DMS53 treated with DMSO at 0.1 percent for 48 hours (cell line): ENCODE measurements at regions not wholly inside any gene's neighbourhood (a gene's known extent, or its start where the extent isn't known, plus 50 kb on each side); places are given as distances from the start of the nearest gene placed in this dataset.
"Not testable (repeated sequence)": the region's sequence is repeated elsewhere in the genome, so short reads cannot be mapped to it uniquely, and the experiment has no call there.

Experiments
- DNase-seq: peaks from one replicate; lab custom pipeline; 2025; ENCODE audit not compliant: unreplicated experiment; lab: John Stamatoyannopoulos, UW

DNA sequence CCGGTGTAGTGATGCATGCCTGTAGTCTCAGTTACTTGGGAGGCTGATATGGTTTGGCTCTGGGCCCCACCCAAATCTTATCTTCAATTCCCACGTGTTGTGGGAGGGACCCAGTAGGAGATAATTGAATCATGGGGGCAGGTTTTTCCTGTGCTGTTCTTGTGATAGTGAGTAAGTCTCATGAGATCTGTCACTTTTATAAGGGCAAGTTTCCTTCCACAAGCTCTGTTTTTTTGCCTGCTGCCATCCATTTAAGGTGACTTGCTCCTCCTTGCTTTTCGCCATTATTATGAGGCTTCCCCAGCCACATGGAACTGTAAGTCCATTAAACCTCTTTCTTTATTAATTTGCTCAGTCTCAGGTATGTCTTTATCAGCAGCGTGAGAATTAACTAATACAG, 566.7 kb upstream of the NECTIN3 start:
- DNase-seq: no peak

DNA sequence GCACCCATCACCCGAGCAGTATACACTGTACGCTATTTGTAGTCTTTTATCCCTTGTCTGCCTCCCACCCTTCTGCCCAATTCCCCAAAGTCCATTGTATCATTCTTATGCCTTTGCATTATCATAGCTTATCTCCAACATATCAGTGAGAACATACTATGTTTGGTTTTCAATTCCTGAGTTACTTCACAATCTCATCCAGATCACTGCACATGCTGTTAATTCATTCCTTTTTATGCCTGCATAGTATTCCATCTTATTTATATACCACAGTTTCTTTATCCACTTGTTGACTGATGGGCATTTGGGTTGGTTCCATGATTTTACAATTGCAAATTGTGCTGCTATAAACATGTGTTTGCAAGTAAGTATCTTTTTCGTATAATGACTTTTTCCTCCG, 564.7 kb upstream of the NECTIN3 start:
- DNase-seq: no peak

DNA sequence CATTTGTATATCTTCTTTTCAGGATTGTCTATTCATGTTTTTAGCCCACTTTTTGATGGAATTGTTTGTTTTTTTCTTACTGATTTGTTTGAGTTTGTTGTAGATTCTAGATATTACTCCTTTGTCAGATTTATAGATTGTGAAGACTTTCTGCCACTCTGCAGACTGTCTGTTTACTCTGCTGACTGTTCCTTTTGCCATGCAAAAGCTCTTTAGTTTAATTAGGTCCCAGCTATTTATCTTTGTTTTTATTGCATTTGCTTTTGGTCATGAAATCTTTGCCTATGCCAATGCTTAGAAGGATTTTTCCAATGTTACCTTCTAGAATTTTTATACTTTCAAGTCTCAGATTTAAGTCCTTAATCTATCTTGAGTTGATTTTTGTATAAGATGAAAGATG, 564.0 kb upstream of the NECTIN3 start:
- DNase-seq: not testable (repeated sequence)

DNA sequence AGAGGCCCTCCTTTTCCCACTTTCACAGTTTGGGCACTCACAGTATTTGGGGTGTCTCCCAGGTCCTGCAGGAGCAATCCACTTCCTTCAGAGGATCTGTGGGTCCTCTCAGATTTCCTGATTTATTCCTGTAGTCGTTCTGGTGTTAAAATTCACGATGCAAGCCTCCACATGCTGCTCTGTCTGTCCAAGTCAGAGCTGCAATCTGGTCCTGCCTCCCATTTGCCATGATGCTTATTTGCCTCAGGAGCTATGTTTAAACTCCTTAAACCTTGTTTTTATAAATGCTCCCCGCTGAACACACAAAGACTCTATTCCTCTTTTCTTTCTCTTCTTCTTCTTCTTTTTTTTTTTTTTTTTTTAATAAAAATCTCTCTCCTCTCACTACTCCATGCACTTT, 558.7 kb upstream of the NECTIN3 start:
- no peak for DNase-seq

DNA sequence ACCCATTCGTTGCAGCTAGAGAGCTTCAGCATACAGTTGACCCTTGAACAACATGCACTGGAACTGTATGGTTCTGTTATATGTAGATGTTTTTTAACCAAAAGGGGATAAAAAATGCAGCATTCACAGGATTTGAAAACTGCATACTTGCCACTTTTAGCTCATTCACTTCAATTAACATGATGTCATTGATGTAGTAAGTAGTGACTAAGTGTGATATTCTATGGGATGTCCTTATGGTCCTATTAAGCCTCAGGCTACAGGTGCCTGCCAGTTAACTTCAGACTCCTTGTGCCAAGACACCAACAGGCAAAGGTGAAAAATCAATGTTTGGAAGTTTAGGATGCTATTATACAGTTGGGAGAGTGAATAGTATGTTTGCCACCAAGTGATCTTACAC, 553.6 kb upstream of the NECTIN3 start:
- no peak for DNase-seq

DNA sequence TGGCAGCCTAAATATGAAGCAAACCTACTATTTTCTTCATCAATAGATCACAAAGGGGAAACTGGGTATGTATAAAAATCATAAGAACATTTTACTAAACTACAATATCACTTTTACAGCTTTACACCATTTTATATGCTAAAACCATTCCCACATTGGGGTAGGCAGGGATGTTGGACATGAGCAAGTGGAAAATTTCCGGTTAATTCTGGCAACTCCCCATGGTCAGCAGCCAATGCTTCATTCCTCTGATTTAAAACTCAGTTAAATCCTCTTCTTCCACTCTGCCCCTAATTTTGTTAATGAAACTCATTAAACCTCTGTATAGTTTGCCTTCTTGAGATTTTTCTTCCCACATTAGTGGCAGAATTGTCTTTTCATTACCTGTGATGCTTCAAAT, 552.5 kb upstream of the NECTIN3 start:
- DNase-seq: no peak

DNA sequence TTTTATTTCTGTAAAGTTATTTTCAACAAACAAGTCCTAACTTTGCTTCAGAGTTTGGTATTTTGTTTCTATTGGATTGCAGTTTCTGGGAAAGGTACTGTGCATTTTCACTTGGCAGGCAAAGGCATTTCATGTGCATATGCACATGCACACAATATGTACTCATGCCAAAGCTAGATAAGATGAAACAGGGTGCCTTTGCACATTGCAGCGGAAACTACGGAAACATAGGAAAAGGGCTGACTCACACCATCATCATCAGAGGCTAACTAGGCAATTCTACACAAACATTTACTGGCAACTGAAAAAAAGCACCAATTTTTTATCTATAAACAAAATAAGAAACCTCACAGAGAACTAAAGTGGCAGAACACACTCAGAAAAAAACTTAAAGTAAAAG, 550.6 kb upstream of the NECTIN3 start:
- no peak for DNase-seq

DNA sequence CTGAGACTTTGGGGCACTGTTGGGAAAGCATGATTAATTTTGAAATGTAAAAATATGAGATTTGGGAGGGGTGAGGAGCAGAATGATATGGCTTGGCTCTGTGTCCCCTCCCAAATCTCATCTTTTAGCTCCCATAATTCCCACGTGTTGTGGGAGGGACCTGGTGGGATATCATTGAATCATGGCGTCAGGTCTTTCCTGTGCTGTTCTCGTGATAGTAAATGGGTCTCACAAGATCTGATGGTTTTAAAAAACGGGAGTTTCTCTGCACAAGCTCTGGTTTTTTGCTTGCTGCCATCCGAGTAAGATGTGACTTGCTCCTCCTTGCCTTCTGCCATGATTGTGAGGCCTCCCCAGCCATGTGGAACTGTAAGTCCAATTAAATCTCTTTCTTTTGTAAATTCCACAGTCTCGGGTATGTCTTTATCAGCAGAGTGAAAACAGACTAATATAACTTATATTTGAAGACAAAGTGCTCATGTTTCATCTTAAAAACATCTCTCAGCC, 546.0 kb upstream of the NECTIN3 start:
- DNase-seq: not testable (repeated sequence)

DNA sequence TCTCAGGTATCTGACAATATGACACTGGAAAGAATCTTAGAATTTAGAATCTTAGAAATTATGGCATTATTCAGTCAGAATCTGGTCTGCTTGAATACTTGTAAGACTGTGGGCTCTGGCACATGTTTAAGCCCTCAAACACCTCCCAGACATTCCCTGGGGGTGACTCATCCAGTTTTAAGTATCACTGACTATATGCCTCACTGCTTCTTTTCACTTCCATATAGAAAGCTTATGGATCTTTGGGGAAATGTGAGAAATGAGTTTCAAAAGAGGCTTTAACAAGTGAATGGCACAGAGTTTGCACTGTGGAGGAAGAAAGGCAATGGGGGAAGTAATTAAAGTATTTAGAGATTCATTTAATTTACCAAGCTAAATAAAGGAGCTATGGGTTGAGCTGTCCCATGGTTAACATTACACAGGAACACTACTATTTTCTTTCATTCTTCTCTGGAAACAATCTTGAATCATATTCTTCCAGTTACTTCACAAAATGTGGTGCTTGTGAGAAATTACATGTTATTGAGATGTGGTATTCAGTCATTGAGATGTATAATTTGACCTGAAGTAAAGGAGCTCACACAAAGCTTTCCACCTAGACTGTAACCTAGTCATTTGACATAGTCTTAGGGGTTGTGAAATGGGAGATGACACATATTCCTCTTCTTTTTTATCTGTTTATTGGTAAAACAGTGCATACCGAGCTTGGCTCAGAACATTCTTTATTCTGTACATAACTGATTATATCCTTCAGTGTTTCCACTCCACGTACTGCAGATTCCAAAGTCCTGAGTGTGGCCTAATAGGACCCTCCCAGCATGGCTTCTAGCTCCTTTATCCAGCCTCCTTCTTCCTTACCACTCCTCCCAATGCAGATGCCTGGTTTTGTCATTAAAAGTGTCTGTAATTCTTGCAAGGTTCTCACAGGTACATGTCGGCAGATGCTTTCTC, 544.6 kb upstream of the NECTIN3 start:
- DNase-seq: peak; percentile 4

DNA sequence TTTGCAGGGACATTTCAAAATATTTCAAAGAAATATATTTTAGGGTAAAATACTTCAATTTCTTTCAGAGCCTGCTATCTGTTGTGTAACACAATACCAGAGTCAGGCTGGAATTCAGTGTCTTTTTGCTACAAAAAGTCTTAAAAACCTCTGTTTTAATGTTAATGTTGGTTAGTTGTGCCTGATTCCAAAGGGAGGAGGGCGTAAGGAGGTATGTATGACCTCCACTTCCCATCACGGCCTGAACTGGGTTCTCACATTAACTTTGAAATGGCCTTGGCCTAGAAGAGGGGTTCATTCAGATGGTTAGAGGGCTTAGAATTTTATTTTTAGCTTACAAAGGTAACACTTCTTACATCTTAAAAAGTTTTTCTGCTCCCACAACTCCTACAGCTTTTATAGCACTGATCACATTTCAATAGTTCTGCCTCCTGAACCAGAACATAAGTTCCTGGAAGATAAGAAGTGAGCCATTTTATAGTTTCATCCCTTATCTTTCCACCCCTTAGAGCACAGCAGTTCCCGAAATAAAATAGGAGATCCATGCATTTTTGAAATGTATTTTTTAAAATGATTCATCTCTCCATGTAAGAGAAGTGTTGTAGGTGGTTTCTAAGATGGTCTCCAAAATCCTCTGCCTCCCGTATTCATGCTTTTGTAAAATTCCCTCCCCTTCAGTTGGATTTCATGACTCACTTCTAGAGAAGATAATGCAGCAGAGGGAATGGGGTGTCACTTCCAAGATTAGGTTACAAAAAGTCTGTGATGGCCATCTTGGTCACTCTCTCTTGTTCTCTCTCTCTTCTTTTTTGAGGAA, 543.1 kb upstream of the NECTIN3 start:
- DNase-seq: no peak

DNA sequence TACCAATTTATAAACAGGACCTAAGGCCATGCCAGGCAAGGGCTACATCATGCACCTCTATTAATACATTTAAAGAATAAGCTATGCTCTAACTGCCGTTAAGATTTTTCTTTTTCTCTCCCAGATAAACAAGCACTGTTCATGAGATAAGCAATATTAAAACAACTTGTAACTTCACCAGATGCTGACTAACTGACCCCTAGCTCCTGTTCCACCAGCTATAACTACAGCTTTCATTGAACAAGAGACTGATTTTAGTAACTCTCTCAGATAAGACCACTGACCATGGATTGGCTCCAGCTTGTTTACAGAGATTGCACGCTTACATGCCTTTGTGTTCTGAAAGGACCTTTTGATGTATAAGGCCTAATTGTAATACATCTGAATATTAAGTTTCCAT, 540.7 kb upstream of the NECTIN3 start:
- DNase-seq: no peak

DNA sequence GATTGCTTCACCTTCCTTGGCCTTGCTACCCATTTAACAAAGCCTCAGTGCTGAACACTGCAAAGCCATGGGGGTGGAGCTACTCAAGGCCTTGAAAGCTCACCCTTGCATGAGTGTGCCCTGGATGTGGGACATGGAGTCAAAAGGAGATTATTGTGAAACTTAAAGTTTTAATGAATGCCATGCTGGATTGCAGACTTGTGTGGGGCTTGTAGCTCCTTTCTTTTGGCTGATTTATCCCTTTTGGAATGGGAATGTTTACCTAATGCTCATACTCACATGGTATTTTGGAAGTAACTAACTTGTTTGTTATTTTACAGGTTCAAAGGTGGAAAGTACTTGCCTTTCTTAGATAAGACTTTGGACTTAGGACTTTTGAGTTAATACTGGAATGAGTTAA, 538.5 kb upstream of the NECTIN3 start:
- no peak for DNase-seq

DNA sequence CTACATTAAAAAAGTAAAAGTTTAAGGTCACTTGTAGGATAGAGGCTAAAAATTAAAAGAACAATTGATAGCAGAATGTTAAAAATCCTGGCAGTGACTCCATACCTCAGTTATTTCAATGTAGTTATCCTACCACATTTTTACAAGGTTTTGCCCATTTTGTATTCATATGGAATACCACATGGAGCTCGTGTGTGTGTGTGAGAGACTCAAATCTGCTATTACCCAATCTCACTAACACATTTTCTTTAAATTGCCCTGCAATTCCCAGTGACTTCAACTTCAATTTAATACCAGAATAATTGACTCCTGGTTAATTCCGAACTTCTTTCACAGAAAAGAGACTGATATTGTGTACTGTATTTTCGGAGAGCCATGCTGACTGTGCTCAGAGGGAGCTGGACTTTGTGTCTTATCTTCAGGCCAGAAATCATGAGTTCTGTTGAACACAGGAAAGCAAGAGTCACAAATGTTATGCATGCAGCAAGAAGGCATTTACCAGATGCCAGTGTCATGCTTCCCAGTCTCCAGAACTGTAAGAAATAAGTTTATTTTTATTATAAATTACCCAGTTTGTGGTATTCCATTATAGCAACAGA, 529.0 kb upstream of the NECTIN3 start:
- no peak for DNase-seq

DNA sequence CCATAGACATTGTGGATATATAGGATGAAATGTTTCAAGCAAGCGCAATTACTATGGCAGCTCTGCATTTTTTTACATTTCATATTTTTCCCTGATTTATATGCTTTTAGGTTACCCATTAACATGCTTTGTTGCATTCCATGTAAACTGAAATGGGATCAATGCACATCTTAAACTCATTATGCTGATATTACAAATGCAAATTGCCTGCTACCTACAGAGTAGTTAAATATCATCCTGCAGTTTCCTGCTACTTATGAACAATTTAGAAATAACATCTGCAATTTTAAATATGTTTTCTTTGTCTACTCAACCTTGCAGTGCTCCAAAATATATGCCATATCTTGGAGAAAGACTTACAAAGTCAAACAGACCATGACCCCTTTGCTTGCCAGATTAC, 526.9 kb upstream of the NECTIN3 start:
- DNase-seq: no peak

DNA sequence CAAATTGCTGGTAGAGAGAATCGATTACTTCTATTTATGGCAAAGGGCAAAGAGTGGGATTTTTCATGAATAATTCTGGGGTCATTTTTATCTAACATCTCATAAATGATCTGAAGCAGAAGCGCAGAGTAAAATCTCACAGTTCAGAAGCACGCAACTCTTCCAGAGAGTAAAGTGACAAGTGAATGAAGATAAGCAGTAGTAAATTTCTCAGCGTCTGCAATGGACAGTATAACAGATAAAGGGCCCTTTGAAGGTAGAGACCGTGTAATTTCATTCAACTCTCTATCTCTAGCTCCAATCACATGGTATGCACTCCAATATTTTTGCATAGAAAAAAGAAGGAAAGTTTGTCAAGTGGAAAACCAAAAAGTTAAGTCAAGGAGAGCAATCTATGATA, 521.1 kb upstream of the NECTIN3 start:
- no peak for DNase-seq

DNA sequence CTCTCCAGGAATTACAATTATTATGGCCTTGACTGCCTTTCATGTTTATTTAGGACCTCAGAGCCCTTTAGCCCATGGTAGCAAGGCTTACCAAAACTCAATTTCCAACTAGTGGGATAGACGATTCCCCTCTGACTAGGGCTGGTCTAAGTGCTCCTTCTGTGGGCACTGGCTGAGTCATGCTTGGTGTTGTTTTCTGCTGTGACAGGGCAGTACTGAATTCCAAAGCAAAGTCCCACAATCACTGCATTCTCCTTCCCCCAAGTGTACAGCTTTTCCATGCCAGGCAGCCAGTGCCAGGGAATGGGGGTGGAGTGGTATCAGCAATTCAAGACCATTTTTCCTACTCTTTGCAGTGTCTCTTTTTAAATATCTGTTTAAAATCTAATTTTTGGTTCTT, 509.0 kb upstream of the NECTIN3 start:
- no peak for DNase-seq

DNA sequence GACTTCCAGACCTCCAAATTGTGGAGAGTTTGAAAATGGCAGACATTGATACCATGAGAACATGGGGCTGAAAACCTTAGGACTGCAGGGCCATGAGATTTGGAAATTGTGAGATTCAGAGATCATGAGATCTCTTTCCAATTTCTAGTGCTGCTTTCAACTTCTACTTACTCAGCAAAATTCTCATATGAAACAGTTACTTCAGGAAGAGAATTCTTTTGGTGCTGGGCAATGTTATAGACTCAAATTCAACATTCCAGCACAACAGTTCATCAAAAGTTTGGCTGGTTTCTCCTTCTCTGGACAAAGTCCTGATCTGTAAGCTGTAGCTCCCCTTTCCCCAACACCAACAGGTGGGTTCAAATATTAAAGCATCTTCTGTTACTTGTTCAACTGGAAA, 506.9 kb upstream of the NECTIN3 start:
- DNase-seq: no peak

DNA sequence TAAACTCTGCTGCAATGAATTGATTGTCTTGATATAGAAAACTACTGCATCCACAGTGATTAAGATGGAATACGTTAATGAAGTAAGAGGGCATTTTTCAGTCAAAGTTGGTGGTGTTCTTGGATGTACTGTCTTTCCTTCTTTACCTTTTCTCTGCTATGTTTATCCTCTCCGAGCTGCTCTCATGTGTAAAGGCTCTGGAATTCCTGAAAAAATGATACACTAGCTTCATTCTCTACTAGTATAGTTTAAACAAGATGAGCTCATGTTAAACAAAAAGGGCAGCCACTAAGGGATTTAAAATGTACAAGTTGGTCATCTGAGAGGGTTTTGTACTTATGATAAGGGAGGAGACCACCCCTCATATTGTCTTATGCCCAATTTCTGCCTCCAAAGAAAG, 504.6 kb upstream of the NECTIN3 start:
- no peak for DNase-seq

DNA sequence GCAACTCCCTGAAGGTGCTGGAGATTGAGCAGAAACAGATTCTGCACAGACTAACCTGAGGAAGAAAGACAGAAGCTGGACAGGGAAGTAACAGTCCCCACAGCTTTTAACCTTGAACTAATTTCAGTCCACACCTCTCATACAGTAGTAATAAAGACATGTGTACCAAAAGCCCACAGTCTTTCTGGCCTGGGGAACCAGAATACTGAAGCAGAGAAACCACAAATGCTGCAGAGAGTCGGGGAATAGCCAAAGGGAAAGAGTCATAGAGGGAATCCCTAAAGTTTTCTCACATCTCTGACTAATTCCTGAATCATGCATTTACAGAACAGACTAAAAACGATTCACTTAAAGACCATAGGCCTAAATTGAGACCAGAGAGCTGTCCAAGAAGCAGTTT, 503.4 kb upstream of the NECTIN3 start:
- no peak for DNase-seq

DNA sequence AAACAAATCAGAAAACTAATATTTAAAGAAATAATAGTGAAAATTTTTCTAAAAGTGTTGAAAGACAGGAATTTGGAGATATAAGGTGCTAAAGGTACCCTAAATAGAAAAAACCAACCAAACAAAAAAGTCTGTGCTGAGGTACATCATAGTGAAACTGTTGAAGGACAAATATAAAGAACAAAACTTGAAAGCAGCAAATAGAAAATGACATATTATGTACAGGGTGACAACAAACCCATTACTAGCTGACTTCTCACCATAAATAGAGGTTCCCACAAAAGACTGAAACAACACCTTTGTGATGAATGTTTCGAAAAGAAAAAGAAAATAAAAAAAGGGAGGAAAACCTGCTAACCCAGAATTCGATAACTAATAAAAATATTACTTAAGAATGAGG, 502.5 kb upstream of the NECTIN3 start:
- DNase-seq: no peak

DNA sequence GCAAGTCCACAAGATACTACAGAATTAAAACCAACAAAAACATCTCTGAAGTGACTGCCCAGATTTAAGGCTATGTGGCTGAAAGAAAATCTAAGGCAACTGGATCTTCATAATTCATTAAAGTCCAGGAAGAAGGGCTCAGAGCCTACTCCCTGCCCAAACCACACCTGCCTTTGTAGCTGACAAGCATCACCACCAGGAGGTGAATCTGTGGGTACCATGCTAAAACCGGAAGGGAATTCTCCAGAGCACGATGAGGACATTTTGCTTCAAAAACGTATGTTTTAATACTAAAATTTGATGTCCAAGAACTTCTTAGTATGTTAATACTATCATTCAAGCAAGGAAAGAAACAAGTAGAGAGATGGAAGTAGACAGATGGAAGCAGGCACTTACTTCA, 495.9 kb upstream of the NECTIN3 start:
- DNase-seq: no peak

DNA sequence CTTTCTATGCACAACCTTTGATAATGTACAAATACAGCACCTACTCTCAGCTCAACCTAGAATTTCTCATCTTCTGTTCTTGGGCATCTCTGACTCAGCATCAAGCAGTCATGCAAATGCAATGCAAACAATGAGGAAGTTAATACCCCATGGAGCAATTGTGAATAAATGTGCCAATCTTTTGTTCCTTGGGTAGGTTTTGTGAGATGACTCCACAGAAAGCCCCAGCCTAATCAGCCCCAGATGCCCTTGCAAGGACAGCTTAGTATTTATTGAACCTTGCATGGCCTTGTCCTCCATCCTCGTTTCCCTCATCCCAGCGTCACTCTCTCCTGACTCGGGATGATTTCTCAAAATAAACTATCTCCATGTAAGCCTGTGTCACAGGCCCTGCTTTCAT, 494.7 kb upstream of the NECTIN3 start:
- no peak for DNase-seq
